B cell (primary cell): ENCODE measurements at regions not wholly inside any gene's neighbourhood (a gene's known extent, or its start where the extent isn't known, plus 50 kb on each side); places are given as distances from the start of the nearest gene placed in this dataset.

Source experiments
- ATAC-seq: fragments of 200-7000 bp; cut with Tn5 transposase; one replicate; pipeline ENCODE4 v1.10.0; 2021; ENCODE audit warnings: low read depth, mild to moderate bottlenecking, moderate number of reproducible peaks, moderate library complexity
- CTCF ChIA-PET: fragments of 350-600 bp; sonication (Branson Sonifier 250); formaldehyde crosslinking; loops from one replicate; lab custom pipeline; 2021; ENCODE audit warnings: antibody characterized with exemption, inconsistent platforms; lab: Charles Lee
- POLR2A ChIA-PET: fragments of 350-600 bp; sonication (Branson Sonifier 250); formaldehyde crosslinking; loops from one replicate; lab custom pipeline; 2021; ENCODE audit warnings: antibody characterized with exemption; lab: Charles Lee
- DNase-seq: peaks from one replicate; pipeline ENCODE4 v3.0.0; 2013
- H2AFZ ChIP-seq: 2 replicates; pipeline ENCODE4 v1.6.1; 2012; ENCODE audit warnings: mild to moderate bottlenecking, low read depth, low read length; ENCODE audit not compliant: insufficient read depth, poor library complexity, severe bottlenecking
- H3K27ac ChIP-seq, 2 donors: 1 replicate in 1 of 2; 2 replicates in 1 of 2; pipeline ENCODE4 v1.5.1; 2012 to 2013; ENCODE audit warnings: low read length in 2 of 2, mild to moderate bottlenecking in 2 of 2, moderate library complexity in 1 of 2
- H3K27me3 ChIP-seq, 4 experiments: fragments of 200-600 bp in 1 of 4; sonication (generic) in 1 of 4; replicated peaks in 1 of 4; 1 replicate in 2 of 4; 2 replicates in 2 of 4; pipeline versions ENCODE4 v1.6.1 to v1.7.0; 2013 to 2016; ENCODE audit warnings: low read length in 3 of 4, mild to moderate bottlenecking in 2 of 4, mixed read lengths in 1 of 4, moderate library complexity in 1 of 4; ENCODE audit not compliant: insufficient read depth in 4 of 4, control insufficient read depth in 3 of 4; ENCODE audit errors: control extremely low read depth in 1 of 4
- H3K36me3 ChIP-seq, 2 experiments: replicated peaks in 1 of 2; 1 replicate in 1 of 2; 2 replicates in 1 of 2; pipeline versions ENCODE4 v1.6.1 to v1.7.1; 2013; ENCODE audit warnings: low read length in 1 of 2; ENCODE audit not compliant: insufficient read depth in 2 of 2, control insufficient read depth in 1 of 2; ENCODE audit errors: control extremely low read depth in 1 of 2, extremely low read depth in 1 of 2
- H3K4me1 ChIP-seq, 2 donors: fragments of 200-600 bp in 1 of 2; sonication (generic) in 1 of 2; 1 replicate in 1 of 2; 2 replicates in 1 of 2; pipeline versions ENCODE4 v1.5.1 to v1.6.1; 2013 to 2017; ENCODE audit warnings: low read length in 2 of 2; ENCODE audit not compliant: control insufficient read depth in 2 of 2, insufficient read depth in 2 of 2
- H3K4me2 ChIP-seq: replicated peaks from 2 replicates; pipeline ENCODE3; 2012; ENCODE audit warnings: mild to moderate bottlenecking, low read depth, low read length; ENCODE audit not compliant: poor library complexity, severe bottlenecking
- H3K4me3 ChIP-seq, 5 experiments: fragments of 200-600 bp in 1 of 5; sonication (generic) in 1 of 5; 1 replicate in 3 of 5; 2 replicates in 2 of 5; pipeline versions ENCODE4 v1.5.1 to v1.7.0; 2011 to 2016; ENCODE audit warnings: low read length in 4 of 5, mild to moderate bottlenecking in 4 of 5, low read depth in 2 of 5, control low read depth in 1 of 5, moderate library complexity in 1 of 5; ENCODE audit not compliant: insufficient read depth in 1 of 5; ENCODE audit errors: control extremely low read depth in 1 of 5, extremely low read depth in 1 of 5
- H3K79me2 ChIP-seq: fragments of 200-600 bp; sonication (generic); one replicate; pipeline ENCODE4 v1.6.0; 2016; ENCODE audit warnings: low read length; ENCODE audit not compliant: control insufficient read depth, insufficient read depth
- H3K9ac ChIP-seq: fragments of 200-600 bp; sonication (generic); 2 replicates; pipeline ENCODE4 v1.6.1; 2017; ENCODE audit warnings: mild to moderate bottlenecking, low read length, moderate library complexity
- H3K9me3 ChIP-seq, 3 donors: one replicate each; pipeline versions ENCODE4 v1.6.1 to v1.7.1; 2013; ENCODE audit warnings: low read length in 2 of 3; ENCODE audit not compliant: control insufficient read depth in 2 of 3, insufficient read depth in 1 of 3; ENCODE audit errors: control extremely low read depth in 1 of 3
- H4K20me1 ChIP-seq: 2 replicates; pipeline ENCODE4 v1.6.0; 2012; ENCODE audit warnings: mild to moderate bottlenecking, low read length; ENCODE audit not compliant: insufficient read depth, control insufficient read depth, poor library complexity, severe bottlenecking
- H3K27ac Mint-ChIP-seq: one replicate; pipeline ENCODE4 v1.8.0; 2021; ENCODE audit warnings: mixed read lengths
- H3K27me3 Mint-ChIP-seq: one replicate; pipeline ENCODE4 v1.8.0; 2021; ENCODE audit warnings: mixed read lengths
- H3K4me1 Mint-ChIP-seq: one replicate; pipeline ENCODE4 v1.8.0; 2021; ENCODE audit warnings: mixed read lengths
- H3K4me3 Mint-ChIP-seq: one replicate; pipeline ENCODE4 v1.8.0; 2021; ENCODE audit warnings: mixed read lengths
- H3K9me3 Mint-ChIP-seq: one replicate; pipeline ENCODE4 v1.8.0; 2022; ENCODE audit warnings: mixed read lengths; ENCODE audit not compliant: insufficient read depth
- EZH2 ChIP-seq: IDR thresholded peaks from 2 replicates; pipeline ENCODE4 v1.6.1; 2012; ENCODE audit warnings: borderline replicate concordance, low read depth, mild to moderate bottlenecking, moderate library complexity, low read length; ENCODE audit not compliant: insufficient read depth, poor library complexity, severe bottlenecking
- WGBS: methylation state at CpG from one replicate; pipeline ENCODE4 v1.1.5; 2013; ENCODE audit warnings: missing lambda C conversion rate; ENCODE audit not compliant: insufficient coverage; 5-methylcytosine and 5-hydroxymethylcytosine counted together
- intact Hi-C: fragments of 100-400 bp; cut with micrococcal nuclease; formaldehyde crosslinking; loops from one replicate; pipeline ENCODE4 v1.10.0; 2022
- TF ChIP-seq, protein P1 (sequence below): fragments of 200-600 bp; IDR thresholded peaks from one replicate; pipeline ENCODE4 v1.8.0; 2022; ENCODE audit warnings: antibody characterized with exemption, mild to moderate bottlenecking

DNA sequence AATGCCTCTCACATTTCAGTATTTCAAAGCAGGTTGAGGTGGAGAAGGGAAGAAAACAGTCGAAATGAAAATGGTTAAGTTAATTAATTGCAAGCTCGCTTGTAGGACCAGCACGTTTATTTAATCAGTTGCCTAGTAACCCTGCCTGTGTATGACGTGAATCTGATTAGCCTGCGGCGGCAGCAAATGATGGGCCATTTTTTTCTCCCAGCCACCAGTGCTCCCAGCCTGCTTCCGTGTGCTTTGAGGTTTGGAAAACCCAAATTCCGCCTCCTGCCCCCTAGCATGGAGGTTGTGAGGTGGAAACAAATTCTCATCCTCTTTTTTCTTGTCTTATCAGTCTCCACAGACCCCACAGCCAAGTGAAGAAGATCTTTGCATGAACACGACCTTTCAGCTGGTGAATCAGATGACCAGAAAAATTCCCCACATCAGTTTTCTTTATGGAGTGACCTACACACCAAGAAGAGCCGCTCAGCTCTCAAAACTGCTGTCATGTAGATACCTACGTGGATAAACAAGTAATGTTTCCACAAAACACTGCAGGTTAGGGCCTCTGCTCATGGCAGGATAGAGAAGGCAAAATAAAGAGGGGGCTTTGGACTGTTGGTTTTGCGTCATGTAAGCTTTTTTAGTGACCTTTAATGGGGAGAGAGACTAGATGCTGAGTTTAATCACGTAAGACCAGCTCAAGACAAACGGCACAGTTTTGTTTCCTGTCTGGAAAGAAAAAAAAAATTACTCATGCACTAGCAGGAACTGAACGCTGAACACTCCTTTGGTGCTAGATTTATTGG is 572.9 kb upstream of the NOX3 start:
- intact Hi-C loops = no loop called here
- no peak for TF ChIP-seq EZH2
- TF ChIP-seq, protein P1, sequence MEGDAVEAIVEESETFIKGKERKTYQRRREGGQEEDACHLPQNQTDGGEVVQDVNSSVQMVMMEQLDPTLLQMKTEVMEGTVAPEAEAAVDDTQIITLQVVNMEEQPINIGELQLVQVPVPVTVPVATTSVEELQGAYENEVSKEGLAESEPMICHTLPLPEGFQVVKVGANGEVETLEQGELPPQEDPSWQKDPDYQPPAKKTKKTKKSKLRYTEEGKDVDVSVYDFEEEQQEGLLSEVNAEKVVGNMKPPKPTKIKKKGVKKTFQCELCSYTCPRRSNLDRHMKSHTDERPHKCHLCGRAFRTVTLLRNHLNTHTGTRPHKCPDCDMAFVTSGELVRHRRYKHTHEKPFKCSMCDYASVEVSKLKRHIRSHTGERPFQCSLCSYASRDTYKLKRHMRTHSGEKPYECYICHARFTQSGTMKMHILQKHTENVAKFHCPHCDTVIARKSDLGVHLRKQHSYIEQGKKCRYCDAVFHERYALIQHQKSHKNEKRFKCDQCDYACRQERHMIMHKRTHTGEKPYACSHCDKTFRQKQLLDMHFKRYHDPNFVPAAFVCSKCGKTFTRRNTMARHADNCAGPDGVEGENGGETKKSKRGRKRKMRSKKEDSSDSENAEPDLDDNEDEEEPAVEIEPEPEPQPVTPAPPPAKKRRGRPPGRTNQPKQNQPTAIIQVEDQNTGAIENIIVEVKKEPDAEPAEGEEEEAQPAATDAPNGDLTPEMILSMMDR = no peak
- Histone ChIP-seq H3K36me3 (no peaks in the 10 kb centered on the region), H4K20me1 (no peaks in the 10 kb centered on the region), H3K4me3 (no peak overlapping the region), H3K4me1 (peaks cover 32 to 40% of the 10 kb centered on the region in 2 donors), H2AFZ (peak overlapping the region; percentile 49), H3K9ac (no peak overlapping the region), H3K27ac (no peak overlapping the region), H3K27me3 (no peaks in the 10 kb centered on the region), H3K4me2 (peak overlapping the region; percentile 45), H3K79me2 (no peaks in the 10 kb centered on the region), H3K9me3 (peaks cover 4 to 14% (median 6%) of the 10 kb centered on the region in 3 donors)
- peak overlapping the region; percentile 86 for H3K27ac Mint-ChIP-seq
- H3K27me3 Mint-ChIP-seq = no peaks in the 10 kb centered on the region
- peak overlapping the region; percentile 50 for H3K4me3 Mint-ChIP-seq
- DNase-seq (peak; percentile 23), ATAC-seq (peak; percentile 82)
- ChIA-PET POLR2A (interaction anchor here (0.5 kb wide), 1 partner anchor 135 kb away, joined by 7 read pairs; no protein-coding TSS in a partner anchor), CTCF (no interaction called here)
- H3K4me1 Mint-ChIP-seq = peaks cover 46% of the 10 kb centered on the region
- H3K9me3 Mint-ChIP-seq = peaks cover 15% of the 10 kb centered on the region
- WGBS = 26% methylated on average over 7 of the region's 15 CpGs

DNA sequence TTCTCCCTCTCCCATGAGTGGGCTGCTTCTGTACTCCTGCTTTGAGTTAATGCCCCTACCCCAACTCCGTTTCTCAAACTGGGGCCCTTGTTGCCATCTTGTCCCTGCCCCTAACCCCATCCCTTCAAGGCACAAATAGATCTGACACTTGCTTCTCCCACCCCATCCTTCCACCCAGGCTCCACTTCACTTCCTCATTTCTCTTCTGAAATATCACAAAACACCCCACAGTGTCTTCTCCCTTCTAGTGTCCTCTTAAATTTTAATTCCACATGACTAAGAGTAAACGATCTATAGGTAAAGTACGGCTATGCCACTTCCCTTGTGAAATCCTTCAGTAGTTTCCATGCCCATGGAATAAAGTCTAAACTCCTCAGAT is 571.6 kb upstream of the NOX3 start:
- Histone ChIP-seq H3K27ac (no peak overlapping the region), H3K4me3 (no peak overlapping the region), H4K20me1 (no peaks in the 10 kb centered on the region), H3K36me3 (no peaks in the 10 kb centered on the region), H3K9me3 (peaks cover 2 to 8% (median 6%) of the 10 kb centered on the region in 3 donors), H2AFZ (no peak overlapping the region), H3K9ac (no peak overlapping the region), H3K4me2 (no peak overlapping the region), H3K4me1 (peaks cover 32 to 38% of the 10 kb centered on the region in 2 donors), H3K27me3 (no peaks in the 10 kb centered on the region), H3K79me2 (no peaks in the 10 kb centered on the region)
- intact Hi-C loops = no loop called here
- ChIA-PET CTCF (no interaction called here), POLR2A (no interaction called here)
- Mint-ChIP-seq H3K4me3 (no peak overlapping the region), H3K27me3 (no peaks in the 10 kb centered on the region), H3K9me3 (peaks cover 14% of the 10 kb centered on the region), H3K27ac (no peak overlapping the region), H3K4me1 (peaks cover 44% of the 10 kb centered on the region)
- WGBS = 73% methylated on average over 3 of the region's 3 CpGs
- no peak for ATAC-seq
- TF ChIP-seq, protein P1 = no peak
- no peak for TF ChIP-seq EZH2
- DNase-seq = no peak
